ENCODE measurements at regions not wholly inside any gene's neighbourhood (a gene's known extent, or its start where the extent isn't known, plus 50 kb on each side); places are given as distances from the start of the nearest gene placed in this dataset.

GRCh38 chr18:40939656-40940515, 1015.1 kb upstream of the PIK3C3 start:
- DNase-seq: no peak
- no peak overlapping the region for H3K27ac ChIP-seq
- no peak overlapping the region for H3K4me3 ChIP-seq
- intact Hi-C loops (cut with DNase I): no loop called here
- WGBS, 3 donors: 86 to 87% (median 87%) methylated on average over 31 of the region's 31 CpGs
- TF ChIP-seq POLR2A (IDR thresholded peaks at IDR 0.05) (no peak), CTCF (IDR thresholded peaks at IDR 0.05) (no peak), EP300 (IDR thresholded peaks at IDR 0.05) (no peak)
- H3K27me3 ChIP-seq: no peaks in the 10 kb centered on the region
- no peaks in the 10 kb centered on the region for H3K9me3 ChIP-seq
- no peaks in the 10 kb centered on the region for H3K36me3 ChIP-seq
- no peaks in the 10 kb centered on the region for H3K4me1 ChIP-seq (ENCODE audit: insufficient read depth)

- no peaks in the 10 kb centered on the region for H3K27me3 ChIP-seq
- 79 to 87% (median 83%) methylated on average over 2 of the region's 2 CpGs for WGBS, 3 donors
- no peaks in the 10 kb centered on the region for H3K9me3 ChIP-seq
- H3K27ac ChIP-seq: no peak overlapping the region
- DNase-seq: no peak
- no peak overlapping the region for H3K4me3 ChIP-seq
- intact Hi-C loops (cut with DNase I): no loop called here
- no peak for TF ChIP-seq CTCF (IDR thresholded peaks at IDR 0.05)
- TF ChIP-seq EP300 (IDR thresholded peaks at IDR 0.05): no peak
- no peak for TF ChIP-seq POLR2A (IDR thresholded peaks at IDR 0.05)
- no peaks in the 10 kb centered on the region for H3K36me3 ChIP-seq
- H3K4me1 ChIP-seq (ENCODE audit: insufficient read depth): no peaks in the 10 kb centered on the region
Measured at GRCh38 chr18:40938615-40939014, 1016.4 kb upstream of the PIK3C3 start.

DNA sequence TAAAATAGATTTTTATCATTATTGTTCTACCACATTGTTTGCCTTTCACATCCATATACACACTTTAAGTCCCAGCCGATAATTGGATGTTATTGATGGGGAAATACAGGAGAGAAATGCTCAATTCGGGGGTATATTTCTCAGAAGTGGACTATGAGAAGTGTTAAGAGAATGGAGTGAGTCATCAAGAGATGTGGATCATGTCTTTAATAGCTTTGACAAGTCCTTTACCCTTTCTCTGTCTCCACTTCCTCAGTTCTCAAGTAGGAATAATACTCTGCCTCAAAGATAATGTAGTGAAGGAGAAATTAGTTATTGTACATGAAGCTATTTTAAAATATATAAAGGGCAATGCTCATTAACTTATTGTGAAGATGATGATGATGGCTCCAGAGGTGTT, 1017.6 kb upstream of the PIK3C3 start:
- no peaks in the 10 kb centered on the region for H3K9me3 ChIP-seq
- no peak for DNase-seq

GRCh38 chr18:40935423-40935822, 1019.6 kb upstream of the PIK3C3 start:
- no peaks in the 10 kb centered on the region for H3K27me3 ChIP-seq
- TF ChIP-seq POLR2A (IDR thresholded peaks at IDR 0.05) (no peak), CTCF (IDR thresholded peaks at IDR 0.05) (no peak), EP300 (IDR thresholded peaks at IDR 0.05) (no peak)
- H3K4me1 ChIP-seq (ENCODE audit: insufficient read depth): no peaks in the 10 kb centered on the region
- WGBS, 3 donors: 52 to 63% (median 55%) methylated on average over 1 of the region's 1 CpG
- DNase-seq: no peak
- no peaks in the 10 kb centered on the region for H3K36me3 ChIP-seq
- no peaks in the 10 kb centered on the region for H3K9me3 ChIP-seq
- no peak overlapping the region for H3K27ac ChIP-seq
- intact Hi-C loops (cut with DNase I): no loop called here
- no peak overlapping the region for H3K4me3 ChIP-seq

More for the DNA sequence above, 1017.6 kb upstream of the PIK3C3 start:
- Histone ChIP-seq H3K36me3 (no peaks in the 10 kb centered on the region), H3K4me1 (ENCODE audit: insufficient read depth) (no peaks in the 10 kb centered on the region), H3K27me3 (no peaks in the 10 kb centered on the region), H3K4me3 (no peak overlapping the region), H3K27ac (no peak overlapping the region)
- TF ChIP-seq EP300 (IDR thresholded peaks at IDR 0.05): no peak
- no peak for TF ChIP-seq CTCF (IDR thresholded peaks at IDR 0.05)
- no peak for TF ChIP-seq POLR2A (IDR thresholded peaks at IDR 0.05)
- intact Hi-C loops (cut with DNase I): no loop called here
- WGBS, 3 donors: 80 to 90% (median 89%) methylated on average over 2 of the region's 2 CpGs

All from ovary (tissue), 7 donors.